Cardiac muscle cell (in vitro differentiated cells and primary cell): ENCODE measurements at regions not wholly inside any gene's neighbourhood (a gene's known extent, or its start where the extent isn't known, plus 50 kb on each side); places are given as distances from the start of the nearest gene placed in this dataset.
"Not testable (repeated sequence)": the region's sequence is repeated elsewhere in the genome, so short reads cannot be mapped to it uniquely, and the experiment has no call there.

Experiments used
- DNase-seq, 2 donors: peaks; one replicate each; pipeline versions ENCODE4 v3.0.0 to v3.0.0-alpha.2; 2010 to 2017; ENCODE audit warnings: low read depth in 1 of 2, low spot score in 1 of 2
- H3K27ac ChIP-seq: fragments of 200-600 bp; sonication (generic); 2 replicates; pipeline ENCODE4 v1.5.1; 2016
- H3K27me3 ChIP-seq: fragments of 200-600 bp; sonication (generic); 2 replicates; pipeline ENCODE4 v1.6.0; 2016; ENCODE audit warnings: control low read depth
- H3K36me3 ChIP-seq: fragments of 200-600 bp; sonication (generic); 2 replicates; pipeline ENCODE4 v1.5.1; 2016; ENCODE audit warnings: control low read depth
- H3K4me1 ChIP-seq: fragments of 200-600 bp; sonication (generic); 2 replicates; pipeline ENCODE4 v1.8.1; 2017; ENCODE audit warnings: low read depth, mild to moderate bottlenecking, mixed run types
- H3K4me3 ChIP-seq: fragments of 200-600 bp; sonication (generic); 2 replicates; pipeline ENCODE4 v1.5.1; 2016; ENCODE audit warnings: mild to moderate bottlenecking
- H3K9me3 ChIP-seq: fragments of 200-600 bp; sonication (generic); 2 replicates; pipeline ENCODE4 v1.5.1; 2017; ENCODE audit warnings: low read depth, mild to moderate bottlenecking, control low read depth
- CTCF ChIP-seq: IDR thresholded peaks from 2 replicates; pipeline ENCODE4 v1.5.1; 2012; ENCODE audit warnings: low read depth, mild to moderate bottlenecking, low read length

- Histone ChIP-seq H3K4me1 (no peaks in the 10 kb centered on the region), H3K27ac (no peak overlapping the region), H3K9me3 (no peaks in the 10 kb centered on the region), H3K36me3 (no peaks in the 10 kb centered on the region), H3K4me3 (no peak overlapping the region), H3K27me3 (no peaks in the 10 kb centered on the region)
- TF ChIP-seq CTCF = no peak
- DNase-seq = peak in 1 of 2 donors; percentile 6
These were observed 120.7 kb upstream of the ZC3H15 start for GRCh38 chr2:186365406-186365805.

- peaks cover 4% of the 10 kb centered on the region for H3K4me1 ChIP-seq
- peak overlapping the region; percentile 47 for H3K27ac ChIP-seq
- no peaks in the 10 kb centered on the region for H3K9me3 ChIP-seq
- no peaks in the 10 kb centered on the region for H3K36me3 ChIP-seq
- H3K4me3 ChIP-seq = no peak overlapping the region
- DNase-seq = peak; percentile 1 to 25
- TF ChIP-seq CTCF = no peak
- no peaks in the 10 kb centered on the region for H3K27me3 ChIP-seq
These were observed 107.0 kb upstream of the ZC3H15 start for GRCh38 chr2:186379052-186379451.

GRCh38 chr2:186380805-186381204 lies 105.3 kb upstream of the ZC3H15 start:
- TF ChIP-seq CTCF = no peak
- H3K36me3 ChIP-seq = no peaks in the 10 kb centered on the region
- no peak overlapping the region for H3K27ac ChIP-seq
- H3K4me1 ChIP-seq = peaks cover 4% of the 10 kb centered on the region
- H3K4me3 ChIP-seq = no peak overlapping the region
- DNase-seq = no peak
- H3K9me3 ChIP-seq = no peaks in the 10 kb centered on the region
- no peaks in the 10 kb centered on the region for H3K27me3 ChIP-seq

GRCh38 chr2:186381573-186381972 lies 104.5 kb upstream of the ZC3H15 start:
- peaks cover 4% of the 10 kb centered on the region for H3K4me1 ChIP-seq
- no peak overlapping the region for H3K27ac ChIP-seq
- no peak for DNase-seq
- no peaks in the 10 kb centered on the region for H3K9me3 ChIP-seq
- no peak for TF ChIP-seq CTCF
- H3K27me3 ChIP-seq = no peaks in the 10 kb centered on the region
- no peak overlapping the region for H3K4me3 ChIP-seq
- no peaks in the 10 kb centered on the region for H3K36me3 ChIP-seq

GRCh38 chr2:186382932-186383331 lies 103.1 kb upstream of the ZC3H15 start:
- H3K4me3 ChIP-seq = no peak overlapping the region
- no peaks in the 10 kb centered on the region for H3K9me3 ChIP-seq
- peaks cover 4% of the 10 kb centered on the region for H3K4me1 ChIP-seq
- no peaks in the 10 kb centered on the region for H3K36me3 ChIP-seq
- H3K27ac ChIP-seq = no peak overlapping the region
- no peak for TF ChIP-seq CTCF
- no peaks in the 10 kb centered on the region for H3K27me3 ChIP-seq
- no peak for DNase-seq

- Histone ChIP-seq H3K27me3 (no peaks in the 10 kb centered on the region), H3K4me3 (no peak overlapping the region), H3K27ac (no peak overlapping the region), H3K4me1 (no peaks in the 10 kb centered on the region), H3K9me3 (no peaks in the 10 kb centered on the region), H3K36me3 (no peaks in the 10 kb centered on the region)
- TF ChIP-seq CTCF = no peak
- no peak for DNase-seq
These were observed 101.8 kb upstream of the ZC3H15 start for GRCh38 chr2:186384226-186384625.

- not testable (repeated sequence) for H3K27me3 ChIP-seq, DNase-seq, H3K4me1 ChIP-seq, H3K36me3 ChIP-seq, H3K27ac ChIP-seq, H3K9me3 ChIP-seq, H3K4me3 ChIP-seq
These were observed 100.3 kb upstream of the ZC3H15 start for GRCh38 chr2:186385638-186386201.
